K562 (cell line): ENCODE measurements at regions not wholly inside any gene's neighbourhood (a gene's known extent, or its start where the extent isn't known, plus 50 kb on each side); places are given as distances from the start of the nearest gene placed in this dataset.

ENCODE experiments used
- ATAC-seq: fragments of 200-7000 bp; cut with Tn5 transposase; 3 replicates; pipeline ENCODE4 v1.9.1; 2020; ENCODE audit warnings: moderate library complexity
- BruUV-seq: library from RNA; stranded (reverse); fragments of 400-500 nt; replicated peaks from 2 replicates; lab custom pipeline; 2021; lab: Mats Ljungman, UMichigan
- CTCF ChIA-PET: fragments of 300-600 bp; formaldehyde crosslinking; extraction: SDS; loops from one replicate; lab custom pipeline; 2021; ENCODE audit warnings: low intra/inter-chr PET ratio; lab: Yijun Ruan, JAX
- POLR2A ChIA-PET: fragments of 300-600, 350-650 bp; sonication (Branson Sonifier 250); formaldehyde crosslinking; extraction: SDS; loops from one replicate; lab custom pipeline; 2021; ENCODE audit warnings: antibody characterized with exemption, inconsistent platforms; lab: Yijun Ruan, JAX
- DNase-seq, 4 experiments: peaks; one replicate each; pipeline versions ENCODE4 v3.0.0 to v3.0.0-alpha.2; 2011 to 2018; ENCODE audit warnings: low spot score in 3 of 4, mixed read lengths in 3 of 4; ENCODE audit errors: extremely low read depth in 1 of 4
- FAIRE-seq: peaks from 2 replicates; lab custom pipeline; 2011; peaks lifted over from hg19 to GRCh38; lab: Jason Lieb, UNC
- H2AFZ ChIP-seq: 2 replicates; pipeline ENCODE4 v1.6.0; 2011; ENCODE audit warnings: low read depth, low read length, control low read depth, inconsistent platforms
- H3K27ac ChIP-seq: fragments of 200-600 bp; 3 replicates; pipeline ENCODE4 v1.8.0; 2011; ENCODE audit warnings: low read depth, mild to moderate bottlenecking, control low read depth, inconsistent platforms, low read length, moderate library complexity, mixed read lengths; ENCODE audit errors: extremely low read depth
- H3K27me3 ChIP-seq, 2 experiments: fragments of 300-600 bp in 1 of 2; 2 replicates in 1 of 2; 3 replicates in 1 of 2; pipeline versions ENCODE4 v1.6.0 to v1.8.0; 2011; ENCODE audit warnings: inconsistent platforms in 2 of 2, low read length in 2 of 2, mild to moderate bottlenecking in 1 of 2, mixed read lengths in 1 of 2, moderate library complexity in 1 of 2; ENCODE audit not compliant: control insufficient read depth in 2 of 2, insufficient read depth in 2 of 2
- H3K36me3 ChIP-seq: fragments of 300-600 bp; 3 replicates; pipeline ENCODE4 v1.8.0; 2011; ENCODE audit warnings: mild to moderate bottlenecking, low read length, inconsistent platforms; ENCODE audit not compliant: control insufficient read depth, insufficient read depth
- H3K4me1 ChIP-seq, 2 experiments: fragments of 200-600 bp in 1 of 2; replicated peaks in 1 of 2; 2 replicates in 1 of 2; 3 replicates in 1 of 2; pipeline versions ENCODE4 v1.5.1 to v1.8.0; 2011; ENCODE audit warnings: inconsistent platforms in 2 of 2, low read length in 2 of 2, mild to moderate bottlenecking in 1 of 2, mixed read lengths in 1 of 2, moderate library complexity in 1 of 2; ENCODE audit not compliant: control insufficient read depth in 2 of 2, insufficient read depth in 2 of 2
- H3K4me2 ChIP-seq: 2 replicates; pipeline ENCODE4 v1.6.1; 2011; ENCODE audit warnings: low read length, control low read depth, inconsistent platforms, mixed read lengths; ENCODE audit not compliant: insufficient read depth
- H3K4me3 ChIP-seq: fragments of 200-600 bp; sonication (generic), shearing (Covaris generic); 2 replicates; pipeline ENCODE4 v1.5.1; 2016; ENCODE audit warnings: control low read depth, inconsistent platforms
- H3K79me2 ChIP-seq: fragments of 200-600 bp; 3 replicates; pipeline ENCODE4 v1.8.0; 2011; ENCODE audit warnings: low read length, inconsistent platforms; ENCODE audit not compliant: control insufficient read depth, insufficient read depth
- H3K9ac ChIP-seq, 2 experiments: 2 replicates each; pipeline versions ENCODE4 v1.6.0 to v1.6.1; 2011; ENCODE audit warnings: low read depth in 2 of 2, low read length in 2 of 2, control low read depth in 1 of 2, inconsistent platforms in 1 of 2, mild to moderate bottlenecking in 1 of 2, mixed read lengths in 1 of 2; ENCODE audit not compliant: insufficient read depth in 1 of 2
- H3K9me1 ChIP-seq: one replicate; pipeline ENCODE4 v1.6.0; 2011; ENCODE audit warnings: inconsistent platforms, mild to moderate bottlenecking, low read length, moderate library complexity; ENCODE audit not compliant: control insufficient read depth, insufficient read depth
- H3K9me3 ChIP-seq: replicated peaks from 2 replicates; pipeline ENCODE4 v1.5.1; 2011; ENCODE audit warnings: low read depth, low read length, inconsistent platforms; ENCODE audit not compliant: control insufficient read depth, insufficient read depth
- H4K20me1 ChIP-seq: replicated peaks from 2 replicates; pipeline ENCODE4 v1.6.1; 2011; ENCODE audit warnings: low read length, inconsistent platforms, mixed read lengths; ENCODE audit not compliant: control insufficient read depth, insufficient read depth
- GATAD2B ChIP-seq: fragments of 450-650 bp; IDR thresholded peaks from 2 replicates; pipeline ENCODE4 v1.6.1; 2017; ENCODE audit warnings: mild to moderate bottlenecking, borderline replicate concordance
- SUPT5H ChIP-seq: fragments of 450-650 bp; IDR thresholded peaks from 2 replicates; pipeline ENCODE4 v1.6.1; 2016
- WGBS: fragments of 100-300 bp; shearing (Covaris generic); methylation state at CpG from one replicate; pipeline ENCODE4 v1.1.6; 2016; ENCODE audit warnings: low coverage, mixed read lengths; ENCODE audit not compliant: insufficient coverage; ENCODE audit errors: missing lambda C conversion rate; 5-methylcytosine and 5-hydroxymethylcytosine counted together
- in situ Hi-C: fragments of 300-500 bp; cut with MboI; formaldehyde crosslinking; loops from 4 replicates; pipeline ENCODE4 v1.15.0; 2018; ENCODE audit warnings: inconsistent platforms, mixed read lengths
- intact Hi-C: fragments of 100-400 bp; cut with micrococcal nuclease; formaldehyde crosslinking; loops from 2 replicates; pipeline ENCODE4 v1.14.2; 2022

DNA sequence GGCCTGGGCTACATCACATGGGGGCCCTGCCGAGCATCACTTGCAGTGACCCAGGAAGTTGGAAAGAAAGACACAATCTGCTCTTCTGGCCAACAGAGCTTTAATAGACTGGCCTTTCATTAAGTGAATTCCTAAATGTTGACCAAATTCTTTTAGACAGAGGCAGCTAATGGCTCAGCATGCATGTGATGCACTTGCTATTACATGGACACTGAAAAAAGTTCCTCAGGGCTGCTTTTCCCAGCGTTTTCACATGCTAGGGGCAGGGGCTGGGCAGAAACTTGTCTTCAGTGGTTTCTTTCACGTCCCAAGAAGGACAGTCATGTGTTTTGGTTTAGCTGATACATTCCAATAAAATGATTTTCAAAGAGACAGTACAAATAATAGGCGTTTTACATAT lies 651.0 kb upstream of the SLC35B3 start:
- no peak for DNase-seq
- TF ChIP-seq SUPT5H: no peak
- Histone ChIP-seq H3K4me3 (no peak overlapping the region), H4K20me1 (no peaks in the 10 kb centered on the region), H3K9ac (no peak overlapping the region), H3K9me1 (no peaks in the 10 kb centered on the region), H3K79me2 (no peaks in the 10 kb centered on the region), H3K4me1 (no peaks in the 10 kb centered on the region), H3K9me3 (no peaks in the 10 kb centered on the region), H3K4me2 (no peak overlapping the region), H2AFZ (no peak overlapping the region), H3K27me3 (no peaks in the 10 kb centered on the region), H3K36me3 (no peaks in the 10 kb centered on the region), H3K27ac (no peak overlapping the region)
- POLR2A ChIA-PET: no interaction called here
- intact Hi-C loops (no loop called here), in situ Hi-C loops (no loop called here)
- WGBS: 0% methylated on average over 4 of the region's 4 CpGs
- CTCF ChIA-PET: no interaction called here
- ATAC-seq: no peak
- BruUV-seq: no TSS peak
- FAIRE-seq: no peak

DNA sequence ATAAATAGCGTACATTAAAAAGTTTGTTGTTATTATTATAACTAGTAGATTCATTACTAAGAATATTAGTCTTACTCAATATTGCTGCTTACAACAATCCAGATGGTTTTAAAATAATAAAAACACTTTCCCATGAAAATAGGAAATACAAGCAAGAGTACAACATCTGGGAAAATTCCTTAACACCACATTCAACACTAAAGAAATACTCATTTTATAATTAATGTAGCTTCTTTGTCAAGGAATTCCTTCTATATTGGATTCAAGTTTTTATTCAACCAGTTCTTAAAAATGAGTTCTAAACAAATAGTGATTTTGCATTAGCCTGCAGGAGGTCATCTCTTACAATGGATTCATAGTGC lies 650.3 kb upstream of the SLC35B3 start:
- ChIA-PET POLR2A (no interaction called here), CTCF (no interaction called here)
- Histone ChIP-seq H3K4me2 (no peak overlapping the region), H3K27ac (no peak overlapping the region), H3K9ac (no peak overlapping the region), H2AFZ (no peak overlapping the region), H3K9me3 (no peaks in the 10 kb centered on the region; the same call in 1 of the 2 replicates), H3K4me3 (no peak overlapping the region), H3K36me3 (no peaks in the 10 kb centered on the region), H3K9me1 (no peaks in the 10 kb centered on the region), H4K20me1 (no peaks in the 10 kb centered on the region), H3K27me3 (no peaks in the 10 kb centered on the region), H3K4me1 (no peaks in the 10 kb centered on the region), H3K79me2 (no peaks in the 10 kb centered on the region)
- intact Hi-C loops: no loop called here
- FAIRE-seq: no peak
- 0% methylated on average over 1 of the region's 1 CpG for WGBS
- no peak for TF ChIP-seq GATAD2B
- ATAC-seq: no peak
- in situ Hi-C loops: no loop called here
- no TSS peak for BruUV-seq
- no peak for DNase-seq
